ENCODE measurements at regions not wholly inside any gene's neighbourhood (a gene's known extent, or its start where the extent isn't known, plus 50 kb on each side); places are given as distances from the start of the nearest gene placed in this dataset.
"Not testable (repeated sequence)": the region's sequence is repeated elsewhere in the genome, so short reads cannot be mapped to it uniquely, and the experiment has no call there.

DNA sequence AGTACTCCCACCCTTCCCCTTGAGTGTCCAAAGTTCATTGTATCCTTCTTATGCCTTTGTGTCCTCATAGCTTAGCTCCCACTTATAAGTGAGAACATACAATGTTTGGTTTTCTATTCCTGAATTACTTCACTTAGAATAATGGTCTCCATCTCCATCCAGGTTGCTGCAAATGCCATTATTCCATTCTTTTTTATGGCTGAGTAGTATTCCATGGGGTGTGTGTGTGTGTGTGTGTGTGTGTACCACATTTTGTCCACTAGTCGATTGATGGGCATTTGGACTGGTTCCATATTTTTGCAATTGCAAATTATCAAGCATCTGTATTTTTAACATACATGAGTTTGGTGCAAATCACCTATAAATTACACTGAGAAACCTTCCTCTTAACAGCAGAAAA, 166.0 kb downstream of the FGF1 start:
- not testable (repeated sequence) for TF ChIP-seq MYC, POLR2A (IDR thresholded peaks at IDR 0.05; ENCODE audit: low read depth, low read length)
